ENCODE measurements at regions not wholly inside any gene's neighbourhood (a gene's known extent, or its start where the extent isn't known, plus 50 kb on each side); places are given as distances from the start of the nearest gene placed in this dataset.

GRCh38 chr10:100642295-100642994, 102.9 kb upstream of the PAX2 start:
- Histone ChIP-seq H3K14ac (ENCODE audit: low read length) (no peak overlapping the region), H3K27me3 (ENCODE audit: control insufficient read depth in 3 of 3, insufficient read depth in 3 of 3, low read depth in 1 of 3, low read length in 3 of 3) (peaks cover 0 to 72% (median 16%) of the 10 kb centered on the region in 3 experiments)
- WGBS, 2 donors (ENCODE audit: extremely low coverage in 2 of 2, insufficient read length in 2 of 2, insufficient replicate concordance in 1 of 2): no CpG with 5 or more reads among the region's 9 CpGs

GRCh38 chr10:100645091-100645490, 100.3 kb upstream of the PAX2 start:
- Histone ChIP-seq H2BK120ac (ENCODE audit: low read depth, low read length) (no peak overlapping the region), H4K91ac (ENCODE audit: low read depth, low read length, poor library complexity) (no peak overlapping the region), H2AK5ac (ENCODE audit: low read depth, low read length) (no peak overlapping the region), H2BK12ac (ENCODE audit: low read length) (no peak overlapping the region), H3K23ac (ENCODE audit: low read depth, low read length, poor library complexity) (no peak overlapping the region), H3K18ac (ENCODE audit: low read length) (no peak overlapping the region), H3K9ac (ENCODE audit: low read depth, low read length, poor library complexity) (no peak overlapping the region), H3K27ac (replicated peaks; ENCODE audit: low read length) (no peak overlapping the region), H2AFZ (ENCODE audit: low read length) (no peak overlapping the region), H3K4me2 (ENCODE audit: insufficient read depth, low read length, poor library complexity, severe bottlenecking) (no peak overlapping the region), H2BK5ac (ENCODE audit: low read length) (no peak overlapping the region), H3K27me3 (ENCODE audit: control insufficient read depth in 3 of 3, insufficient read depth in 3 of 3, low read depth in 1 of 3, low read length in 3 of 3) (peaks cover 0 to 52% (median 16%) of the 10 kb centered on the region in 3 experiments), H3K36me3 (replicated peaks in 1 of 2; ENCODE audit: control insufficient read depth in 2 of 2, insufficient read depth in 2 of 2, low read length in 2 of 2) (no peaks in the 10 kb centered on the region), H3K4ac (ENCODE audit: low read length) (no peak overlapping the region), H3K79me1 (ENCODE audit: low read depth, low read length) (no peaks in the 10 kb centered on the region), H3K4me3 (ENCODE audit: low read length in 2 of 2) (no peak overlapping the region), H3K14ac (ENCODE audit: low read length) (no peak overlapping the region), H3K9me3 (replicated peaks in 1 of 2; ENCODE audit: control insufficient read depth in 2 of 2, insufficient read depth in 1 of 2, low read depth in 1 of 2, low read length in 2 of 2) (no peaks in the 10 kb centered on the region), H4K8ac (ENCODE audit: low read depth, low read length) (no peak overlapping the region), H2BK15ac (ENCODE audit: low read length) (no peak overlapping the region), H3K4me1 (ENCODE audit: control insufficient read depth in 2 of 2, insufficient read depth in 1 of 2, low read depth in 1 of 2, low read length in 2 of 2) (peaks cover 0 to 6% of the 10 kb centered on the region in 2 donors)
- DNase-seq (ENCODE audit: low spot score): no peak
- WGBS, 2 donors (ENCODE audit: extremely low coverage in 2 of 2, insufficient read length in 2 of 2, insufficient replicate concordance in 1 of 2): no CpG with 5 or more reads among the region's 5 CpGs

More at GRCh38 chr10:100642295-100642994, 102.9 kb upstream of the PAX2 start:
- Histone ChIP-seq H3K9ac (ENCODE audit: low read depth, low read length, poor library complexity) (no peak overlapping the region), H2AFZ (ENCODE audit: low read length) (no peak overlapping the region), H2BK15ac (ENCODE audit: low read length) (no peak overlapping the region), H3K4me2 (ENCODE audit: insufficient read depth, low read length, poor library complexity, severe bottlenecking) (no peak overlapping the region), H3K18ac (ENCODE audit: low read length) (no peak overlapping the region), H3K4ac (ENCODE audit: low read length) (no peak overlapping the region), H2BK12ac (ENCODE audit: low read length) (no peak overlapping the region), H2AK5ac (ENCODE audit: low read depth, low read length) (no peak overlapping the region), H3K9me3 (replicated peaks in 1 of 2; ENCODE audit: control insufficient read depth in 2 of 2, insufficient read depth in 1 of 2, low read depth in 1 of 2, low read length in 2 of 2) (no peaks in the 10 kb centered on the region), H3K27ac (replicated peaks; ENCODE audit: low read length) (no peak overlapping the region), H2BK5ac (ENCODE audit: low read length) (no peak overlapping the region), H2BK120ac (ENCODE audit: low read depth, low read length) (no peak overlapping the region), H3K23ac (ENCODE audit: low read depth, low read length, poor library complexity) (no peak overlapping the region), H3K4me3 (ENCODE audit: low read length in 2 of 2) (no peak overlapping the region), H3K79me1 (ENCODE audit: low read depth, low read length) (no peaks in the 10 kb centered on the region), H4K91ac (ENCODE audit: low read depth, low read length, poor library complexity) (no peak overlapping the region), H3K4me1 (ENCODE audit: control insufficient read depth in 2 of 2, insufficient read depth in 1 of 2, low read depth in 1 of 2, low read length in 2 of 2) (peaks cover 5 to 14% of the 10 kb centered on the region in 2 donors), H4K8ac (ENCODE audit: low read depth, low read length) (no peak overlapping the region), H3K36me3 (replicated peaks in 1 of 2; ENCODE audit: control insufficient read depth in 2 of 2, insufficient read depth in 2 of 2, low read length in 2 of 2) (no peaks in the 10 kb centered on the region)
- no peak for DNase-seq (ENCODE audit: low spot score)

GRCh38 chr10:100645613-100646392, 99.6 kb upstream of the PAX2 start:
- Histone ChIP-seq H3K27me3 (ENCODE audit: control insufficient read depth in 3 of 3, insufficient read depth in 3 of 3, low read depth in 1 of 3, low read length in 3 of 3) (peaks cover 0 to 50% (median 16%) of the 10 kb centered on the region in 3 experiments), H3K9me3 (replicated peaks in 1 of 2; ENCODE audit: control insufficient read depth in 2 of 2, insufficient read depth in 1 of 2, low read depth in 1 of 2, low read length in 2 of 2) (no peaks in the 10 kb centered on the region), H4K8ac (ENCODE audit: low read depth, low read length) (no peak overlapping the region), H3K27ac (replicated peaks; ENCODE audit: low read length) (no peak overlapping the region), H3K79me1 (ENCODE audit: low read depth, low read length) (no peaks in the 10 kb centered on the region), H3K14ac (ENCODE audit: low read length) (no peak overlapping the region), H3K4me2 (ENCODE audit: insufficient read depth, low read length, poor library complexity, severe bottlenecking) (no peak overlapping the region), H2BK5ac (ENCODE audit: low read length) (no peak overlapping the region), H3K23ac (ENCODE audit: low read depth, low read length, poor library complexity) (no peak overlapping the region), H3K4me1 (ENCODE audit: control insufficient read depth in 2 of 2, insufficient read depth in 1 of 2, low read depth in 1 of 2, low read length in 2 of 2) (peaks cover 0 to 6% of the 10 kb centered on the region in 2 donors), H2AK5ac (ENCODE audit: low read depth, low read length) (no peak overlapping the region), H2BK15ac (ENCODE audit: low read length) (no peak overlapping the region), H2BK12ac (ENCODE audit: low read length) (no peak overlapping the region), H2BK120ac (ENCODE audit: low read depth, low read length) (no peak overlapping the region), H3K9ac (ENCODE audit: low read depth, low read length, poor library complexity) (no peak overlapping the region), H3K36me3 (replicated peaks in 1 of 2; ENCODE audit: control insufficient read depth in 2 of 2, insufficient read depth in 2 of 2, low read length in 2 of 2) (no peaks in the 10 kb centered on the region), H3K4ac (ENCODE audit: low read length) (no peak overlapping the region), H2AFZ (ENCODE audit: low read length) (no peak overlapping the region), H4K91ac (ENCODE audit: low read depth, low read length, poor library complexity) (no peak overlapping the region), H3K4me3 (ENCODE audit: low read length in 2 of 2) (no peak overlapping the region), H3K18ac (ENCODE audit: low read length) (no peak overlapping the region)
- DNase-seq (ENCODE audit: low spot score): no peak
- WGBS, 2 donors (ENCODE audit: extremely low coverage in 2 of 2, insufficient read length in 2 of 2, insufficient replicate concordance in 1 of 2): no CpG with 5 or more reads among the region's 12 CpGs

- peaks cover 0 to 42% (median 19%) of the 10 kb centered on the region in 3 experiments for H3K27me3 ChIP-seq (ENCODE audit: control insufficient read depth in 3 of 3, insufficient read depth in 3 of 3, low read depth in 1 of 3, low read length in 3 of 3)
- H2BK15ac ChIP-seq (ENCODE audit: low read length): no peak overlapping the region
- H3K9me3 ChIP-seq (replicated peaks in 1 of 2; ENCODE audit: control insufficient read depth in 2 of 2, insufficient read depth in 1 of 2, low read depth in 1 of 2, low read length in 2 of 2): no peaks in the 10 kb centered on the region
- no peak overlapping the region for H3K4ac ChIP-seq (ENCODE audit: low read length)
- DNase-seq (ENCODE audit: low spot score): no peak
- H3K18ac ChIP-seq (ENCODE audit: low read length): no peak overlapping the region
- H3K79me1 ChIP-seq (ENCODE audit: low read depth, low read length): no peaks in the 10 kb centered on the region
- H2BK5ac ChIP-seq (ENCODE audit: low read length): no peak overlapping the region
- no peak overlapping the region for H3K23ac ChIP-seq (ENCODE audit: low read depth, low read length, poor library complexity)
- no peak overlapping the region for H2BK12ac ChIP-seq (ENCODE audit: low read length)
- H2BK120ac ChIP-seq (ENCODE audit: low read depth, low read length): no peak overlapping the region
- H2AFZ ChIP-seq (ENCODE audit: low read length): no peak overlapping the region
- no peak overlapping the region for H4K8ac ChIP-seq (ENCODE audit: low read depth, low read length)
- H3K4me2 ChIP-seq (ENCODE audit: insufficient read depth, low read length, poor library complexity, severe bottlenecking): no peak overlapping the region
- H3K36me3 ChIP-seq (replicated peaks in 1 of 2; ENCODE audit: control insufficient read depth in 2 of 2, insufficient read depth in 2 of 2, low read length in 2 of 2): no peaks in the 10 kb centered on the region
- H3K4me1 ChIP-seq (ENCODE audit: control insufficient read depth in 2 of 2, insufficient read depth in 1 of 2, low read depth in 1 of 2, low read length in 2 of 2): peaks cover 0 to 2% of the 10 kb centered on the region in 2 donors
- no peak overlapping the region for H3K27ac ChIP-seq (replicated peaks; ENCODE audit: low read length)
- WGBS, 2 donors (ENCODE audit: extremely low coverage in 2 of 2, insufficient read length in 2 of 2, insufficient replicate concordance in 1 of 2): no CpG with 5 or more reads among the region's 2 CpGs
- H2AK5ac ChIP-seq (ENCODE audit: low read depth, low read length): no peak overlapping the region
- H4K91ac ChIP-seq (ENCODE audit: low read depth, low read length, poor library complexity): no peak overlapping the region
- H3K14ac ChIP-seq (ENCODE audit: low read length): no peak overlapping the region
- H3K4me3 ChIP-seq (ENCODE audit: low read length in 2 of 2): no peak overlapping the region
- H3K9ac ChIP-seq (ENCODE audit: low read depth, low read length, poor library complexity): no peak overlapping the region
These were observed 97.5 kb upstream of the PAX2 start for GRCh38 chr10:100647928-100648327.

All from neuronal stem cell (in vitro differentiated cells).